Activated CD8-positive, alpha-beta T cell treated with anti-CD3 and anti-CD28 coated beads for 36 hours (primary cell): ENCODE measurements at regions not wholly inside any gene's neighbourhood (a gene's known extent, or its start where the extent isn't known, plus 50 kb on each side); places are given as distances from the start of the nearest gene placed in this dataset.

Experiments
- ATAC-seq: fragments of 200-7000 bp; cut with Tn5 transposase; one replicate; pipeline ENCODE4 v1.10.0; 2021; ENCODE audit warnings: mild to moderate bottlenecking, moderate library complexity
- CTCF ChIA-PET: fragments of 350-600 bp; sonication (Branson Sonifier 250); formaldehyde crosslinking; loops from one replicate; lab custom pipeline; 2021; ENCODE audit warnings: antibody characterized with exemption; lab: Charles Lee
- POLR2A ChIA-PET: fragments of 350-600 bp; sonication (Branson Sonifier 250); formaldehyde crosslinking; loops from one replicate; lab custom pipeline; 2021; ENCODE audit warnings: antibody characterized with exemption; lab: Charles Lee
- DNase-seq: peaks from one replicate; pipeline ENCODE4 v3.0.0-alpha.2; 2020
- H3K27ac Mint-ChIP-seq: one replicate; pipeline ENCODE4 v1.8.0; 2021; ENCODE audit warnings: mild to moderate bottlenecking, mixed read lengths
- H3K27me3 Mint-ChIP-seq: one replicate; pipeline ENCODE4 v1.8.0; 2021; ENCODE audit warnings: mixed read lengths
- H3K36me3 Mint-ChIP-seq: one replicate; pipeline ENCODE4 v1.8.0; 2021; ENCODE audit warnings: low read depth, mixed read lengths
- H3K4me1 Mint-ChIP-seq: one replicate; pipeline ENCODE4 v1.8.0; 2021; ENCODE audit warnings: low read depth, mixed read lengths
- H3K4me3 Mint-ChIP-seq: one replicate; pipeline ENCODE4 v1.8.0; 2021; ENCODE audit warnings: mild to moderate bottlenecking, moderate library complexity, mixed read lengths
- H3K9me3 Mint-ChIP-seq: one replicate; pipeline ENCODE4 v1.8.0; 2021; ENCODE audit warnings: mixed read lengths
- CTCF ChIP-seq: fragments of 200-600 bp; IDR thresholded peaks from one replicate; pipeline ENCODE4 v1.8.0; 2022; ENCODE audit warnings: antibody characterized with exemption, mild to moderate bottlenecking
- intact Hi-C: fragments of 100-400 bp; cut with micrococcal nuclease; formaldehyde crosslinking; loops from one replicate; pipeline ENCODE4 v1.10.0; 2022

- Mint-ChIP-seq H3K4me3 (no peak overlapping the region), H3K27me3 (no peaks in the 10 kb centered on the region), H3K27ac (no peak overlapping the region), H3K9me3 (no peaks in the 10 kb centered on the region), H3K4me1 (no peaks in the 10 kb centered on the region), H3K36me3 (no peaks in the 10 kb centered on the region)
- DNase-seq, result no peak
- POLR2A ChIA-PET, result no interaction called here
- CTCF ChIA-PET, result interaction anchor here (0.6 kb wide), 1 partner anchor 1449 kb away, joined by 3 read pairs; no protein-coding TSS in a partner anchor
- no peak for TF ChIP-seq CTCF
- no peak for ATAC-seq
- intact Hi-C loops, result no loop called here
These were observed 496.1 kb downstream of the PTPRU start for GRCh38 chr1:29732453-29732852.

GRCh38 chr1:29730623-29731022, 494.3 kb downstream of the PTPRU start:
- CTCF ChIA-PET, result no interaction called here

GRCh38 chr1:29729281-29729680, 493.0 kb downstream of the PTPRU start:
- Mint-ChIP-seq H3K9me3 (no peaks in the 10 kb centered on the region), H3K27me3 (peaks cover 1% of the 10 kb centered on the region), H3K27ac (no peak overlapping the region), H3K36me3 (no peaks in the 10 kb centered on the region), H3K4me1 (no peaks in the 10 kb centered on the region), H3K4me3 (no peak overlapping the region)
- ChIA-PET CTCF (no interaction called here), POLR2A (no interaction called here)
- no peak for ATAC-seq
- intact Hi-C loops, result no loop called here
- TF ChIP-seq CTCF, result no peak
- no peak for DNase-seq

More at GRCh38 chr1:29730623-29731022, 494.3 kb downstream of the PTPRU start:
- Mint-ChIP-seq H3K27me3 (peaks cover 1% of the 10 kb centered on the region), H3K4me1 (no peaks in the 10 kb centered on the region), H3K4me3 (no peak overlapping the region), H3K36me3 (no peaks in the 10 kb centered on the region), H3K27ac (no peak overlapping the region), H3K9me3 (no peaks in the 10 kb centered on the region)
- POLR2A ChIA-PET, result no interaction called here
- ATAC-seq (no peak), DNase-seq (no peak)
- TF ChIP-seq CTCF, result no peak
- intact Hi-C loops, result no loop called here

- H3K4me1 Mint-ChIP-seq, result no peaks in the 10 kb centered on the region
- POLR2A ChIA-PET, result no interaction called here
- H3K36me3 Mint-ChIP-seq, result no peaks in the 10 kb centered on the region
- intact Hi-C loops, result no loop called here
- peaks cover 1% of the 10 kb centered on the region for H3K27me3 Mint-ChIP-seq
- CTCF ChIA-PET, result no interaction called here
- H3K9me3 Mint-ChIP-seq, result peaks cover 4% of the 10 kb centered on the region
- ATAC-seq (no peak), DNase-seq (no peak)
- TF ChIP-seq CTCF, result no peak
- H3K4me3 Mint-ChIP-seq, result no peak overlapping the region
- H3K27ac Mint-ChIP-seq, result no peak overlapping the region
These were observed 492.4 kb downstream of the PTPRU start for GRCh38 chr1:29728703-29729102.

- no peak for ATAC-seq
- Mint-ChIP-seq H3K27ac (no peak overlapping the region), H3K27me3 (peaks cover 9% of the 10 kb centered on the region), H3K4me1 (no peaks in the 10 kb centered on the region), H3K9me3 (peaks cover 15% of the 10 kb centered on the region), H3K4me3 (no peak overlapping the region), H3K36me3 (no peaks in the 10 kb centered on the region)
- ChIA-PET CTCF (no interaction called here), POLR2A (no interaction called here)
- no peak for DNase-seq
- no peak for TF ChIP-seq CTCF
- intact Hi-C loops, result no loop called here
These were observed 488.9 kb downstream of the PTPRU start for GRCh38 chr1:29725262-29725661.
